Retinal pigment epithelial cell (primary cell): ENCODE measurements at regions not wholly inside any gene's neighbourhood (a gene's known extent, or its start where the extent isn't known, plus 50 kb on each side); places are given as distances from the start of the nearest gene placed in this dataset.

Experiments
- DNase-seq: peaks from one replicate; pipeline ENCODE4 v3.0.0-alpha.2; 2010; ENCODE audit warnings: low read depth
- H3K4me3 ChIP-seq: 2 replicates; pipeline ENCODE4 v1.5.1; 2011; ENCODE audit warnings: mild to moderate bottlenecking, low read length, control low read depth, moderate library complexity
- CTCF ChIP-seq: conservative IDR thresholded peaks from 2 replicates; pipeline ENCODE4 v1.5.1; 2011; ENCODE audit warnings: low read depth, low read length, control low read depth, inconsistent platforms

GRCh38 chr5:28408651-28409050, 1370.3 kb upstream of the CDH9 start:
- TF ChIP-seq CTCF: no peak
- no peak for DNase-seq
- no peak overlapping the region for H3K4me3 ChIP-seq

GRCh38 chr5:28408186-28408585, 1369.8 kb upstream of the CDH9 start:
- H3K4me3 ChIP-seq: no peak overlapping the region
- peak; percentile 96 for DNase-seq
- no peak for TF ChIP-seq CTCF

- H3K4me3 ChIP-seq: no peak overlapping the region
- TF ChIP-seq CTCF: no peak
Observed at GRCh38 chr5:28404363-28405071, 1366.1 kb upstream of the CDH9 start.

GRCh38 chr5:28403846-28404245, 1365.5 kb upstream of the CDH9 start:
- no peak overlapping the region for H3K4me3 ChIP-seq
- TF ChIP-seq CTCF: no peak
- peak; percentile 72 for DNase-seq

More at GRCh38 chr5:28404363-28405071, 1366.1 kb upstream of the CDH9 start:
- no peak for DNase-seq

- no peak for TF ChIP-seq CTCF
- DNase-seq: no peak
- no peak overlapping the region for H3K4me3 ChIP-seq
Observed at GRCh38 chr5:28402590-28403301, 1364.4 kb upstream of the CDH9 start.

GRCh38 chr5:28400076-28400475, 1361.7 kb upstream of the CDH9 start:
- H3K4me3 ChIP-seq: no peak overlapping the region
- no peak for DNase-seq
- no peak for TF ChIP-seq CTCF

- no peak overlapping the region for H3K4me3 ChIP-seq
- no peak for DNase-seq
- TF ChIP-seq CTCF: no peak
Observed at GRCh38 chr5:28399211-28399610, 1360.8 kb upstream of the CDH9 start.
